Stimulated activated CD8-positive, alpha-beta memory T cell treated with anti-CD3 and anti-CD28 coated beads, Interleukin-2, amount 100 ng/mL, for 1 hour (primary cell): ENCODE measurements at regions not wholly inside any gene's neighbourhood (a gene's known extent, or its start where the extent isn't known, plus 50 kb on each side); places are given as distances from the start of the nearest gene placed in this dataset.
"Not testable (repeated sequence)": the region's sequence is repeated elsewhere in the genome, so short reads cannot be mapped to it uniquely, and the experiment has no call there.

ENCODE experiments used
- DNase-seq, 2 donors: peaks; one replicate each; pipeline ENCODE4 v3.0.0-alpha.2; 2020; ENCODE audit warnings: low read depth in 2 of 2

DNA sequence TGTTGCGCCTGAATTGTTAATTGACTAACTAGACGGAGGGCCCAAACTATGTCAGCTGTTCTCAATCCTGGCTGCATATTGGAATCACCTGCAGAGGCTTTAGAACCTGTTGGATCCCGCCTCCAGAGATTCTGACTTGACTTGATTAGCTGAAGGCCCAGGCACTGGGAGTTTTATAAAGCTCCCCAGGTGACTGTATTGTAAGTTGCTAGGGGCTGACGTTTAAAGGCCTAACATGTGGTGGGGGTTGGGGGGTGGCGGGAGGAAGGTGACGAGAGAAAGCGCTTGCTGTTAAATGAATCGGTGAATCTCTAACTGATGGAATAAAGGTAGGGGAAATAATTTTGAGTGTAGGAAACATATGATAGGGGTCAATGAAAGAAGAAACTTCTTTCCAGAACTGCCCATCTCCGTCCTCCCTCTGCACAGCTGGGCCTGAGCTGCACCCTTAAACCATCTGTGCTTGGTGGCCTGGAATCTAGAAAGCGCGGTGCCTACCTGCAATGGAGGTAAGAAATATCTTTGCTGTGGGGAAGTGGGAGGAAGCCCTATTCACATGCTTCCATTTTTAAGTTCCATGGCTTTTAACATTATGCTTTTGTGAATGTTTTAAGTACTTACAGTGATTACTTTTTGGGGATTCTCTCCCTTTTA, 225.0 kb upstream of the FAM3C start:
- DNase-seq, result no peak

DNA sequence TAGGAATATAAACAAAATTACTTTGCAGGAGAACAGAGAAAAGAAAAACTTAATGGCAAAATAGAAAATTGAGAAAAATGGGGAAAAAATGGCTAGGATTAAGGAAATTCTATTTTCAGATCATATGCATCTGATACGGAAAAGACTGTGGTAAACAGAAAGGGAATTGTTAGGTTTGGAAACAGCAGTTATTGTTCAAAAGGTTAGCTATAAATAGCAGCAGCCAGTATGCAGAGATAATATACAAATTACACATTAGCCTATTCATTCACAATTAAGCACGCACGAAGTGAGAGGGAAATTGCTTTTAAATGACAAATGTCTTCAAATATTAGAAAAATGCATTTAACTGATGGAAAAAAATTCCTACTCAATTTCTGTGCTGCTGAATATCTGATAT, 224.1 kb upstream of the FAM3C start:
- no peak for DNase-seq

DNA sequence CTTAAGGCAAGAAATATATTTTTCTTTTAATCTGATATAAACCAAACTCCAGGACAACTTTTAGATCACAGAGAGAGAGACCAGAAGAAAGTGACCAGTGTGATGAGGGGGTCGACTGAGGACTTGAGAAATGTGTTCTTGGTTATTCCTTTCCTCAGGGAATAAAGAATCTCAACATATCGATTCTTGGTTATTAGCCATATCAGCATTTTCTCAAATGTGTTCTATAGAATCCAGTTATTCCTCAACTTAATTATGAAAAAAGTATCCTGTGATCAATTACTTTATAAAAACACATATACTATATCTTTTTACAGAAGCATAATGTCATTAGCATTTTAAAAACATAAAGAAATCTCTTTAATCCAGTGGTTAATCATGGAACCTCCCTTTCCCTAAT, 222.1 kb upstream of the FAM3C start:
- DNase-seq, result no peak

DNA sequence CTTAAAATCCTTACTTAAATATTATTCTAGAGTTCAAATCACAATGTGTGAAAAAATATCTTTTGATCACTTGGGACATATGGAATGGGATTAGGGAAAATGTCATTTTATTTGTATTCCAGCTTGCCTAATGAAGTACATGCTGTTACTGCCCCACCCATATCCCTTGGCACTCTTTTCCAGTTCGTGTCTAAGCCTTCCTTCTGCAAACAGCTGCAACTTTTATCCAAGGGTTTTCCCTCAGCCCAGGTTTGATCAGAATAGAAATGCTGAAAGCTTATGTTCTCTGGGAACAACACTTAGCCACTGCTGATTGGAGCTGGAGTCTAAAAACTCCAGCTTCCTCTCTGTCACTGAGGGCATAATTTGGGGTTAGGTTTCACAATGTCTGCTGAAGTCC, 214.1 kb upstream of the FAM3C start:
- no peak for DNase-seq

DNA sequence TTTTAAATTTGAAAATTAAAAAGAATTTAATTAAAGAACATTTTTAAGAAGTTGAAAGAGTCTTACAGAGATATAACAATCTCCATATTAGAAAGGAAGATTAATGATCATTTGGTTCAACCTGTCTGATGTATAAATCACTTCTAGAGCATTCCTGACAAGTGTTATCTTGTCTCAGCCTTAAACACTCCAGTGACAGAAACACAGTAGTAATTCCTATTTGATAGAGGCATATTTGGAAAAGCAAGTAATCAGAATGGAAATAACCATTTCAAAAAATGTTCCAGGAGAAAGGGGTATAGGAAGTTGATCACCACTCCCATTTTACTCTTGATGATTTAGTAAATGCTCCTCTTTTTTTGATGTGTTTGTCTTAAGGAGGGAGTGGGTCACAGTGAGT, 213.1 kb upstream of the FAM3C start:
- DNase-seq, result no peak

DNA sequence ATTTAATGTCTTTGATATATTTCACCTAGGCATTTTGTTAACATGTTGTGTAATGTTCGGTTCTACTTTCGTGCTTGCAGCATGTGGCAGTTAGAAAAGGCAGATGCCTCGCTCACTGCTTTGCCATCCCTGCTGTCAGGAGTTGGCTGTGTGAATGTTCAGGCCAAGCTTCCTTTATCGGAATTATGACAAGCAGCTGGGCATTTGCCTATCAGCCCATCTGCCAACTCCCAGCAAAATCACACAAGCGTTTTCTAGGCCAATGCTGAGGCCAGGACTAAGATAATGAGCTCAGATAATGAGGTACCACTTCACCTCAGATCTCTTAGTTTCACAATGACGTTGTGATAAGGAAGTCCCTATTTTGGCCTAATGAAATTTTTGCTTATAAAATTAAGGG, 212.7 kb upstream of the FAM3C start:
- DNase-seq, result no peak

DNA sequence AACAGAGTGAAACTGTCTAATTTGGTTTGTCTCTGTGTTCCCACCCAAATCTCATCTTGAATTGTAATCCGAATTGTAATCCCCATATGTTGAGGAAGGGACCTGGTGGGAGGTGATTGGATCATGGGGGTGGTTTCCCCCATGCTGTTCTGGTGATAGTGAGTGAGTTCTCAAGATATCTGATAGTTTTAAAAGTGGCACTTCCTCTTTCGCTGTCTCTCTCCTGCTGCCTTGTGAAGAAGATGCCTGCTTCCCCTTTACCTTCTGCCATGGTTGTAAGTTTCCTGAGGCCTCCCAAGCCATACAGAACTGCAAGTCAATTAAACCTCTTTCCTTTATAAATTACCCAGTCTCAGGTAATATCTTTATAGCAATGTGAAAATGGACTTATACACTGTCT, 212.1 kb upstream of the FAM3C start:
- DNase-seq, result not testable (repeated sequence)

DNA sequence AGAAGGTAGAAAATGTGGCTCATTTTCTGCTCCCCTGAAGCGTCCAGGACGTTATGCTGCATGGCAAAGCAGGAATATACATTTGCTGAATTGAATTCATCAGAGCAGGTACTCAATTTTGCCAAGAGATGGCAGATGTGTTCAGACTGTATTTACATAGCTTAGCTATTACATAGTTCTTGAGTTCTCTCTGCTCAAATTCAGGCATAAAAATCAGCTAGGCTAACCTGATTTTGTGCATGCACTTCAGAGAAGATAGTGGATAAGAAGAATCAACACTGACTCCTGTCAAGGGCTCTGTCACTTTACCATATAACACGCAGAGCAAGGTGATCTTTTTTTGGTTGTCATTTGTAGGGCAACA, 209.2 kb upstream of the FAM3C start:
- no peak for DNase-seq

DNA sequence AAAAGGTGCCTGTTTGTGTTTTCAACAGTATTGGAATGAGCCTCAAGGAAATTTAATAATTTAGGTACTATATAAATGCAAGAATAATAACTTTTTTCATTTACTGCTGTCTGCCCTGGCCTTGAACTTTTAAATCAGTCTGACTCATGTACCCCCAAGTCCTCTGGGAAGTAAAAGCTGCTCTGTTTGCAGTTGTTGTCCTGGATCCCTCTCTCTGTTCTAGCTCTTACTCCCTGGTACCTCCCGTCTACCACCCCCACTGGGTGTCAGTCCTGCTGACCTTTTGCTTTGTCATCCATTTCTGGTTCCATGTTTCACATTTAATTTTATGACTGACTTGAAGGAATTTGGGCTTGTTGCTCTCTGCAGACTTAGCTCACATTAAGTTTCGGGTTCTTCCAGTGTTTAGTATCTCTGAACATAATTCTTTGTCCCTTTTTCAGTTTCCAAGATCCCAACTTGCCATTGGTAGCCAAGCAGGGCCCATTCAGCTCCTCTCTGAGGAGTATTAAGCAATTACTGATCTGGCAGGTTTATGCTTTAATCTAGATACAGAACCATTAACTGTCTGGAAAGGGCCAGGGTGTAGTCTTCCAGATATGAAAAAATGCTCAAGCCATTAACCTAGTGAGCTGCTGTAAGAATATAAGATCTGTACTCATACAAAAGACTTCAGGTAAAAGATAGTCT, 208.7 kb upstream of the FAM3C start:
- DNase-seq, result no peak

DNA sequence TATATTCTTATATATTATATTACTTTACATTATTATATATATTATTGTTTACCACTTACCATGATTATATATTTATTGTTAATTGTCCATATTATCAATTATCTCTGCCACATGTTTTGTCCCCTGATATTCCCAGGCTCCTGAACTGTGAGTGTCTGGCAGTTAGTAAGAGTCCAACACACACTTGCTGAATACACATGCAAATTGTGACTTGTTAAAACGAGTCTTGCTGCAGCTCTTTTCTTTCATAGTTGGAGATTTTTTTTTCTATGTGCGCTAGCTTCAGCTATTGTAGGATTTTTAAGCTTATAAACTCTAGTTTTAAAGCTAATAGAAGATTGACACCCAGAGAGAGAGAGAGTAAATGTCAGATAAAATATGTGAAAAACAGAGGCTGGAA, 207.8 kb upstream of the FAM3C start:
- no peak for DNase-seq

DNA sequence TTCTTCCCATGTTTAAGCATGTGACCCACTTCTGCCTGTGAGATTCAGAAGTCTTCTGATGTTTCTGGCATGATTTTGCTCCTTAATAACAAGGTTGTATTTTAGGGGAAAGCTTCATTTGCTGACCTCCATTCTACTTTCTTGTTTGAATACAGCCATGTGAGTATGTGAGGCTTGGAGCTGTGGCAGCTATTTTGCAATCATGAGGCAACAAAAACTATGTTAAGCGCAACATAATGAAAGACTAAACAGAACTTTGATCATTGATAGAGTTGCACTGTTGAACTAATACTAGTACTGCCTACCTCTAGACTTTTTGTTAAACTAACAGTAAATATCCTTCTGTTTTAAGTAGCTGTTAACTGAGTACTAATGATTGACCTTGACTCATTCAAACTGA, 203.8 kb upstream of the FAM3C start:
- no peak for DNase-seq

DNA sequence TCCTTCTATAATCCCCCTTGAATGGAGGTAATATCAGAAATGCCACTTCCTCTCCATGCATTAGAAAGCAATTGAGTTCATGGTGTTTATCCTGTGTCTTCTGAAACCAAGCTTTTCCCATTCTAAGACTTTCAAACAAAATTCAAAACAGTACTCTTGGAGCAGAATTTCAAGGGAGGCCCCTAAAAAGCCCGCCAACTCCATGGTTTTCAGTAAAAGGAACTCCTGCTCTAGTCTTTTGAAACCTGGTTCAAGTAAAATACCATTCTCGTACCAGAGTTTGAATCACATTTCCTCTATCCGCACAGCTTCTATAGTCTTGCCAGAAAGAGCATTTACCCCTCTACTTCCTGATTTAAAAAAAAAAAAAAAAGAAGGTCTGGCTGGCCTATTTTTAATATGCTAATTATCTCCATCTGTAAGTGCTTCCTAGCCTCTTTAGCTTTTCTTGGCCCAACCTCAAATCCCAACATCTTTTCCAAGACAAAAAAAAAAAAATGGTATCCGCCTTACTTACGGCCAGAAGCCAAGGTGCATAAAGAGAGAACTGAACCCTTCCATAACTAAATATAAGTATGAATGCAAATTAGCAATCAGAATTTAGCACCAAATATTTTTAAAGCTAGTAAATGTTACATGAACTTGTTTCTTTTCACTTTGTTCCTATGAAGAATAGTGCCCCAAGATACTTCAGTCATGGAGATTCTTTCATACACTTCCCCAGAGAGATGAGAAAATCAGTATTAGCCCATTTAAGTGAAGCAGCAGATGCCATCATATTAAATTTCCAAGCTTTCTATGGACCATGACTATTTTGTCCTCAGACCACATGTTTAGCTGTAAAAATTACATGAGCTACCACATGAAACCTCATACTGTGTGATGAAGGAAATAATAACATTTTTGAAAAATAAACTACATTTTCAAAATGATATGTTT, 199.9 kb upstream of the FAM3C start:
- no peak for DNase-seq

DNA sequence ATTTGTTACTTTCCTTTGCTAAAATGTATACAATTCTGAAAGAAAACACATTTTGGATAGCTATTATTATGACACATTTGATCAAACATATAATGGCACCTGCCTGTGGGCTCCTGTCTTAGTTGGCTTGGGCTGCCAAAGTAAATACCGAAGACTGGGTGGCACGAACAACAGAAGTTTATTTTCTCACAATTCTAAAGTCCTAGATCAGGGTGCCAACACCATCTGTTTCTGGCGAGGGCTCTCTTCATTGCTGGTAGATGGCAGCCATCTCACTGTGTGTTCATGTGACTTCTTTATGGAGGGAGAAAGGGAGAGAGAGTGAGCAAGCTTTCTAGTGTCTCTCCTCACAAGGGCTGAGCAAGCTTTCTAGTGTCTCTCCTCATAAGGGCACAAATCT, 195.8 kb upstream of the FAM3C start:
- no peak for DNase-seq

DNA sequence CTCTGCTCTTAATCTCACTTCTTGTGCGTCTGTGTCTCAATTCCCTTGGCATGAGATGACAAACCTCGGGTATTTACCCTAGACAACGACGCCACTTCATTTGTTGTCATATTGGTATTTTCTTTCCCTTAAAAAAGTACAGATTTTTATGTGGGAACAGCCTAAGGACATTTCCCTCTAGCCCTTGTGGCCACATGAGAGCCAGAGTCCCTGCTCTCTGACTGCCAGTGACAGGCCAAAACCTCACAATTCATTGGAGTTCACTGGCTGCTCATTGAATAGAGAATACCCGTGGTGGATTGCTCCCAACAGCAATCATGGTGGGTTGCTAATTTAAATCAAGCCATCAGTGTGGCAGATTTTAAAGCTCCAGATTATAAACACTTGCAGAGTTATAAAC, 191.3 kb upstream of the FAM3C start:
- DNase-seq, result no peak

DNA sequence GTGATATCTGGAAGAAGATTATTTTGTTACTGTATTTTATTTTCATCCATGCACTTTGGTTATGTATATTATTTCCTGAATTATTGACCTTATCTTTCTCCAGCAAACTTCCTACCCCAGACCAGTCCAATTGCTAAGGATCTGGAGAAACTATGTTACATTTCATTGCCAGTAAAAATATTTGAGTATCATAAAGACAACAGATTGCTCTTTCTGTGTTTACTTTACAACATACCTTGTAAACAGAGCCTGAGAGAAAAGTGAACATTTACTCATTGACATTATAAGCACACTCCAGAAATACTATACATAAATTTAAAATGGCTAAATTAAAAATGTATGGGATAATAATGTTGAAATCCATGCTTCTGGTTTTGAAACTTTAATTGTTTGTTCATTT, 186.2 kb upstream of the FAM3C start:
- DNase-seq, result no peak

DNA sequence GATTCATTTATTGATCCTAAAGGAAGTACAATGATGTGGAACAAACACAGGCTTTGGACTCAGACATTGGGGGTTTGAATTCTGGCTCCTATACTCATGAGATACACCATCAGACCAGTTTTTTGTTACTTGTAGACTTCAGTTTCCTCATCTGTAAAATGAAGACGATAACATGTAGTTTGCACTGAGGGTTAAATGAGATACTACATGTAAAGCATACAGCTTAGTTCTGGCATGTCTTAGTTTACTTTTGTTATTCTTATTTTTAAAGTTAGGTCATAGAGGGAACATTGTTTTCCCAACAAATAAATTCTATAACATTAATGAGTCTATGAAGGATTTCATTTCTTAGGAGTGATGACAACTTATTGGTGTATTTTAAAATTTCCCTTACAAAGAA, 183.5 kb upstream of the FAM3C start:
- no peak for DNase-seq

DNA sequence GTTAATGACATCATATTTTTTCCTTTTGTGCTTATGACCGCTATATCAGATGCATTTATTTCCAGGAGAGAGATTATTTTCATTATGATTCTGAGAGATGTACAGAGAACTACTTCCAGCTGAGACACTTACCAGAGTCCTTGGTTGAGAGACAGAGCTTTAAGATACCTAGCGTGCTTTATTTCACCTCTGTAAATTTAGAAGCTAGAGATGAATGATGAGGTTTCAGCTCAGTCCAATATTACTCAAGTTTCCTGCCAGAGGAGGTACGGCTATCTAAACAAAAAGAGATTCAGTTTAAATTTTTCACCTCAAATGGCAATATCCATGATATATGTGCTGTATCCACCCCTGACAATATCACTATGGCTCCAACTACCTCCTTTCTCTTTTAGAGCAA, 182.6 kb upstream of the FAM3C start:
- DNase-seq, result no peak

DNA sequence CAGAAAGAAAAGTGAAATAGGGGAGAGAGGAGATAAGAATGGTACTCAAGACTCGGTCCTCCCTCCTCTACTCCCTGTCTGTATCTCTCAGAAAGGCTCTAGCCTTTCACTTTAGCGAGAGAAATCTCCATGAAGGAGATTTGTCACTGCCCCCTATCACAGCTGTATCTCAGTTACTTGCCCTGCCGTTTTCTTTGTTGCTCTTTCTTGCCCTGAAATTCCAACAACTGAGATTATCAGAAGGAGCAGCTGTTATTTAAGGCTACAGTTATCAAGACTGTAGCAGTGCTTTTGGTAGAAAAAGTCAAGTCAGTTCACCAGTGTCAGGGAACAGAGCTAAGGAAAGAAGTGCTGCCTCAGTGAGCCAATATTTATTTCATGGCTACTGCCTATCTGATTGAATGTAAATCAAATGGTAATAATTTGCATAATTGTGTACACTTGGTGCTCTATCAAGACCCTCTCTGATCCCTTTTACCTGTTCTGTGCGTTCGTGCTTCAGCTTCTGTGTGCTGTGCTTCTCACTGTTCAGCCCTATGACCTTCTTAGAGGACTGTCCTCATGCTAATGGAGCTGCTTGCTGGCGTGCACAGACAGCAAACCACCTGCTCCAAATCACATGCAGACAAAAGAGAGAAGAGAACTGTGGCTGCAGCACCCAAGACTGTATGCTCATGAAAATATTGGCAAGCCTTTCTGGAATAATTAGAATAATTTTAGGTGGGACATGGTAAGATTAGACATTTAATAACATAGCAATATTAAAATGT, 180.2 kb upstream of the FAM3C start:
- no peak for DNase-seq

DNA sequence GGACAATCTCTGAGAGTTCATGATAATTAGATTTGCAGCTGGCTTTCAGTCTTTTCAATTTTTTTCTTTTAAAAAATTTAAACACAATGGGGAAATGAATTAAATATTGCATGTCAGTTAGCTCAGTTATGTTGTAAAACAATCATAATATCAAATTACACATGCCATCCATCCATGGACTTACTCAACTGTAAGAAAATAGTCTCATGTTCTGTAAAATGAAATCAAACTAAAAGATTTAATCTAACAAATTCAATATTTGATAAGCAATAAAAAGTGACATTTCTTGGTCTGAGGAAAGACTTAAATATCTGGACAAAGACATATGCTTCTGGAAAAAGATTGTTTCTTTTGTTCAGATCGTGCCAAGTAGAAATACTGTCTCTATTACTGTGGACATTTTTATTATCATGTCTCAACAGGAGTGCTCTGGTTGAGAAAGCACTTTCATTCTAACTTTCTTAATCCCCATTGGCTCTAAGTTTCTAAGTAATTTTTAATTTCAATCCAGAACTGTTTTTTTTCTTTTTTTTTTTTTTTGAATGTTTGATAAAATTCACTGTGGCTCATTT, 179.2 kb upstream of the FAM3C start:
- no peak for DNase-seq

DNA sequence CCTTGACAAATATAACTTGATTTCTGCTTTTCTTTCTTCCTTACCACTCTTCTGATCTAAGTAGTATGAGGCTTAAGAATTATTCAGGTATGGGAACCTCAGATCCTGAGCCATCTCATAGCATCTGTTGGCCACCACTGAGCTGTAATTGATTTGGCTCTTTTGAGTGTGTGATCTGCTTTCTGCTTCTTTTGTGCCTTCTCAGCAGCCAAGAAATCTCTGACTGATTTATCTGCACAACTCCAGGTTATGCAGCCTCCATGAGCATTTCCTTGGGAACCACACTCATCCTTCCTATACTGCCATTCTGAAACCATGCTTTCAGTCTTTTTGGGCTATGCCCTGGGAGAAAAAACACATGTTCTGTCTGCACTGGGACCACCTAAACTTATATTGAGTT, 178.0 kb upstream of the FAM3C start:
- DNase-seq, result no peak

DNA sequence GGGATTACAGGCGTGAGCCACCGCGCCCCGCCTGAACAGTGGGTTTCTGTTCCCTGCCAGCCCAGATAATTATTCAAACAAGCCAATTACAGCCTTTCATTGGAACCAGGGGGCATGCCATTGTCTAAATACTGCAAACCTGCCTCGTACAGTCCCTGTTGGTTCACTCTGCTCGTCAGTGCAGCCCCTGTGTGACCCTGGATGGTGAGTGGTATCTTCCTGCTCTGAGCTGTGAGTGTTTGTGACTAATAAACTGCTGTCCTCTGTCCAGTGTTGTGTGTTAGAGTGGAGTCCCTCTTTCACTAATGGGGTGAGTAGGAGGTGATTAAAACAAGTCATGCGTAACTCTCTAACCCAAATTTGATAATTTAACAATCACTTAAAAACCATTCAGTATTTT, 176.5 kb upstream of the FAM3C start:
- no peak for DNase-seq

DNA sequence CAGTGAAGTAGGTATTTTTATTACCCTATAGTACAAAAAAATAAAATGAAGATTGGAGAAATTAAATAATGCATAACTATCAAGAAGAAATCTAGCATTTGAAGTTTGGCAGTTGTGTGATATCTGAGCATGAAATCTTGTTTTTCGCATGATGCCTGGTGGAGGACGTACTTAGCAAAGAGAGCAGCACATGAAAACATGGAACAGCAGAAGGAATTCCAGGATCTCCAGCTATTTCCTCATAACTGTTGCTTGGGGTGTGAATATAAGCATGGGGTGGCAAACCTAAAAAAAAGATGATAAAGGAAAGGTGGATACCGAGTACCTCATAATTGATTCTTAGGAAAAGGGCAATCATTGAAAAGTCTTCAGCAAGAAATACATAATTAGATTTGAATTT, 174.3 kb upstream of the FAM3C start:
- DNase-seq, result no peak
